ENCODE measurements at regions not wholly inside any gene's neighbourhood (a gene's known extent, or its start where the extent isn't known, plus 50 kb on each side); places are given as distances from the start of the nearest gene placed in this dataset.

DNA sequence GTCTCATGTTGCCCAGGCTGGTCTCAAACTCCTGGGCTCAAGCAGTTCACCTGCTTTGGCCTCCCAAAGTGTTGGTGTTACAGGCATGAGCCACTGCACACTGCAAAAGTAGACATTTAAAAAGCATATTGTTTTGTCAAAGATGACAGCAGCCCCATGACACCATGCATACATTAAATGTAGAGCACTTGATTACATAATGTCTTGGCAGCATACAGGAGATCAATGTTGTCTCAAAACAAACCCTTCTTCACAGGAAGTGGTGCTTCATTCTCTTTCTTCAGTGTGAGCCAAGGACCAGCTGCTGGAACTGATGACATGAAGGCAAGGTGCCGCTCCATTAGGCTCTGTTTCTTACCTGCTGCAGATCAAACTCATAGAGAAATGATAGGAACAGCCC is 218.4 kb downstream of the KLF6 start:
- no peak for TF ChIP-seq POLR2A (IDR thresholded peaks at IDR 0.05)
- TF ChIP-seq, protein P1, sequence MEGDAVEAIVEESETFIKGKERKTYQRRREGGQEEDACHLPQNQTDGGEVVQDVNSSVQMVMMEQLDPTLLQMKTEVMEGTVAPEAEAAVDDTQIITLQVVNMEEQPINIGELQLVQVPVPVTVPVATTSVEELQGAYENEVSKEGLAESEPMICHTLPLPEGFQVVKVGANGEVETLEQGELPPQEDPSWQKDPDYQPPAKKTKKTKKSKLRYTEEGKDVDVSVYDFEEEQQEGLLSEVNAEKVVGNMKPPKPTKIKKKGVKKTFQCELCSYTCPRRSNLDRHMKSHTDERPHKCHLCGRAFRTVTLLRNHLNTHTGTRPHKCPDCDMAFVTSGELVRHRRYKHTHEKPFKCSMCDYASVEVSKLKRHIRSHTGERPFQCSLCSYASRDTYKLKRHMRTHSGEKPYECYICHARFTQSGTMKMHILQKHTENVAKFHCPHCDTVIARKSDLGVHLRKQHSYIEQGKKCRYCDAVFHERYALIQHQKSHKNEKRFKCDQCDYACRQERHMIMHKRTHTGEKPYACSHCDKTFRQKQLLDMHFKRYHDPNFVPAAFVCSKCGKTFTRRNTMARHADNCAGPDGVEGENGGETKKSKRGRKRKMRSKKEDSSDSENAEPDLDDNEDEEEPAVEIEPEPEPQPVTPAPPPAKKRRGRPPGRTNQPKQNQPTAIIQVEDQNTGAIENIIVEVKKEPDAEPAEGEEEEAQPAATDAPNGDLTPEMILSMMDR (IDR thresholded peaks at IDR 0.05), result no peak
